BLaER1 treated with 17β-estradiol and CSF1 and Interleukin-3, amounts not matched to agents 10 nM and 100 nM (cell line): ENCODE measurements at regions not wholly inside any gene's neighbourhood (a gene's known extent, or its start where the extent isn't known, plus 50 kb on each side); places are given as distances from the start of the nearest gene placed in this dataset.
A peak's percentile ranks its signal among the peaks of the same experiment; 100 is the strongest.

ENCODE experiments used
- H3K27ac ChIP-seq, 11 experiments: shearing (Covaris generic); formaldehyde crosslinking; 2 replicates each; pipeline ENCODE4 v1.8.1; 2022
- H3K27me3 ChIP-seq, 11 experiments: shearing (Covaris generic); formaldehyde crosslinking; 2 replicates each; pipeline ENCODE4 v1.8.1; 2022
- H3K36me3 ChIP-seq, 11 experiments: shearing (Covaris generic); formaldehyde crosslinking; 2 replicates each; pipeline ENCODE4 v1.8.1; 2022
- H3K4me1 ChIP-seq, 10 experiments: shearing (Covaris generic); formaldehyde crosslinking; 2 replicates each; pipeline ENCODE4 v1.8.1; 2022
- H3K4me2 ChIP-seq, 11 experiments: shearing (Covaris generic); formaldehyde crosslinking; 2 replicates each; pipeline ENCODE4 v1.8.1; 2022
- H3K4me3 ChIP-seq, 10 experiments: shearing (Covaris generic); formaldehyde crosslinking; 2 replicates each; pipeline ENCODE4 v1.8.1; 2022
- H3K9ac ChIP-seq, 11 experiments: shearing (Covaris generic); formaldehyde crosslinking; 2 replicates each; pipeline ENCODE4 v1.8.1; 2022
- H3K9me3 ChIP-seq, 11 experiments: shearing (Covaris generic); formaldehyde crosslinking; replicated peaks in 1 of 11; 2 replicates each; pipeline ENCODE4 v1.8.1; 2022
- H4K20me1 ChIP-seq, 11 experiments: shearing (Covaris generic); formaldehyde crosslinking; 2 replicates each; pipeline ENCODE4 v1.8.1; 2022
- Cebpa-rat ChIP-seq, 11 experiments: shearing (Covaris generic); IDR thresholded peaks; 2 replicates each; pipeline ENCODE4 v1.8.1; 2022

- TF ChIP-seq Cebpa-rat (IDR thresholded peaks at IDR 0.05): no peak
- Histone ChIP-seq H3K4me3 (no peak overlapping the region), H3K9me3 (peaks cover 0 to 46% (median 0%) of the 10 kb centered on the region in 11 experiments; a peak in 7 of 22 replicates), H3K27ac (peak overlapping the region in 4 of 11 experiments; percentile 10 to 31 (median 24); a peak in 3 of 22 replicates), H4K20me1 (no peaks in the 10 kb centered on the region), H3K9ac (no peak overlapping the region), H3K4me2 (peak overlapping the region in 2 of 11 experiments; percentile 24 to 30; a peak in 4 of 22 replicates), H3K4me1 (peaks cover 11 to 91% (median 59%) of the 10 kb centered on the region in 10 experiments; a peak in 18 of 20 replicates), H3K27me3 (no peaks in the 10 kb centered on the region), H3K36me3 (no peaks in the 10 kb centered on the region; a peak in 1 of 22 replicates)
Observed at GRCh38 chr10:27451054-27451453, 53.0 kb upstream of the RAB18 start.

GRCh38 chr10:27450225-27450624 is 53.9 kb upstream of the RAB18 start:
- H4K20me1 ChIP-seq: no peaks in the 10 kb centered on the region
- H3K36me3 ChIP-seq: no peaks in the 10 kb centered on the region; a peak in 1 of 22 replicates
- H3K4me2 ChIP-seq: peak overlapping the region in 4 of 11 experiments; percentile 9 to 72 (median 37); a peak in 5 of 22 replicates
- H3K9ac ChIP-seq: no peak overlapping the region
- H3K4me3 ChIP-seq: no peak overlapping the region
- H3K9me3 ChIP-seq: peaks cover 0 to 46% (median 0%) of the 10 kb centered on the region in 11 experiments; a peak in 7 of 22 replicates
- TF ChIP-seq Cebpa-rat (IDR thresholded peaks at IDR 0.05): no peak
- H3K4me1 ChIP-seq: peaks cover 16 to 83% (median 56%) of the 10 kb centered on the region in 10 experiments; a peak in 18 of 20 replicates
- peak overlapping the region in 2 of 11 experiments; percentile 2 to 44; a peak in 1 of 22 replicates for H3K27ac ChIP-seq
- H3K27me3 ChIP-seq: no peaks in the 10 kb centered on the region

DNA sequence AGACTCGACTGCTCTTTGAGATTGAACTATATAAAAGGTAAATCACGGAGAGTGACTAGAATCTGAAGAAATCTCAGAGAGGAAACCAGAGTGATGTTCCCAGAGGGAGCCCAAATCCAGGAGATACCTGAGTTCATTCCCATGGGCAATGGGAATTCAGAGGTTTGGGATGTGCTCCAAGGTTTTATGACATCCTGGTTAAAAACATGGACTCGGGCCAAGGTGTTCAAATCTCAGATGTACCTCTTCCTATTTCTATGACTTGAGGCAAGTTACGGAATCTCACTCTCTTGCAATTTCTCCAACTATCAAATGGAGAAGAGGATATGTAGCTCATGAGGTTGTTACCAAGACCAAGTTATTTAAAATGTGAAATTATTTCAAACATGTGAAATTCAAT is 54.5 kb upstream of the RAB18 start:
- H3K27ac ChIP-seq: peak overlapping the region in 5 of 11 experiments; percentile 11 to 71 (median 44); a peak in 9 of 22 replicates
- H4K20me1 ChIP-seq: no peaks in the 10 kb centered on the region
- H3K4me3 ChIP-seq: no peak overlapping the region
- H3K36me3 ChIP-seq: no peaks in the 10 kb centered on the region; a peak in 1 of 22 replicates
- peak overlapping the region in 6 of 11 experiments; percentile 43 to 72 (median 54); a peak in 10 of 22 replicates for H3K4me2 ChIP-seq
- TF ChIP-seq Cebpa-rat (IDR thresholded peaks at IDR 0.05): no peak
- no peaks in the 10 kb centered on the region for H3K27me3 ChIP-seq
- peaks cover 0 to 41% (median 0%) of the 10 kb centered on the region in 11 experiments; a peak in 7 of 22 replicates for H3K9me3 ChIP-seq
- peaks cover 16 to 77% (median 54%) of the 10 kb centered on the region in 10 experiments; a peak in 18 of 20 replicates for H3K4me1 ChIP-seq
- H3K9ac ChIP-seq: peak overlapping the region in 1 of 11 experiments; percentile 12; a peak in 1 of 22 replicates

- H4K20me1 ChIP-seq: no peaks in the 10 kb centered on the region
- peaks cover 16 to 70% (median 54%) of the 10 kb centered on the region in 10 experiments; a peak in 18 of 20 replicates for H3K4me1 ChIP-seq
- H3K36me3 ChIP-seq: no peaks in the 10 kb centered on the region; a peak in 1 of 22 replicates
- H3K4me3 ChIP-seq: no peak overlapping the region
- peaks cover 0 to 34% (median 0%) of the 10 kb centered on the region in 11 experiments; a peak in 6 of 22 replicates for H3K9me3 ChIP-seq
- H3K27me3 ChIP-seq: no peaks in the 10 kb centered on the region
- H3K27ac ChIP-seq: peak overlapping the region in 5 of 11 experiments; percentile 11 to 71 (median 46); a peak in 10 of 22 replicates
- no peak for TF ChIP-seq Cebpa-rat (IDR thresholded peaks at IDR 0.05)
- peak overlapping the region in 1 of 11 experiments; percentile 12; a peak in 1 of 22 replicates for H3K9ac ChIP-seq
- peak overlapping the region in 7 of 11 experiments; percentile 12 to 72 (median 50); a peak in 12 of 22 replicates for H3K4me2 ChIP-seq
Observed at GRCh38 chr10:27448921-27449320, 55.2 kb upstream of the RAB18 start.

- peak in 7 of 11 experiments; percentile 37 to 71 (median 55); a peak in 10 of 22 replicates for TF ChIP-seq Cebpa-rat (IDR thresholded peaks at IDR 0.05)
- peak overlapping the region in 9 of 11 experiments; percentile 14 to 71 (median 50); a peak in 14 of 22 replicates for H3K27ac ChIP-seq
- no peaks in the 10 kb centered on the region; a peak in 1 of 22 replicates for H3K36me3 ChIP-seq
Observed at GRCh38 chr10:27447540-27447939, 56.6 kb upstream of the RAB18 start.

DNA sequence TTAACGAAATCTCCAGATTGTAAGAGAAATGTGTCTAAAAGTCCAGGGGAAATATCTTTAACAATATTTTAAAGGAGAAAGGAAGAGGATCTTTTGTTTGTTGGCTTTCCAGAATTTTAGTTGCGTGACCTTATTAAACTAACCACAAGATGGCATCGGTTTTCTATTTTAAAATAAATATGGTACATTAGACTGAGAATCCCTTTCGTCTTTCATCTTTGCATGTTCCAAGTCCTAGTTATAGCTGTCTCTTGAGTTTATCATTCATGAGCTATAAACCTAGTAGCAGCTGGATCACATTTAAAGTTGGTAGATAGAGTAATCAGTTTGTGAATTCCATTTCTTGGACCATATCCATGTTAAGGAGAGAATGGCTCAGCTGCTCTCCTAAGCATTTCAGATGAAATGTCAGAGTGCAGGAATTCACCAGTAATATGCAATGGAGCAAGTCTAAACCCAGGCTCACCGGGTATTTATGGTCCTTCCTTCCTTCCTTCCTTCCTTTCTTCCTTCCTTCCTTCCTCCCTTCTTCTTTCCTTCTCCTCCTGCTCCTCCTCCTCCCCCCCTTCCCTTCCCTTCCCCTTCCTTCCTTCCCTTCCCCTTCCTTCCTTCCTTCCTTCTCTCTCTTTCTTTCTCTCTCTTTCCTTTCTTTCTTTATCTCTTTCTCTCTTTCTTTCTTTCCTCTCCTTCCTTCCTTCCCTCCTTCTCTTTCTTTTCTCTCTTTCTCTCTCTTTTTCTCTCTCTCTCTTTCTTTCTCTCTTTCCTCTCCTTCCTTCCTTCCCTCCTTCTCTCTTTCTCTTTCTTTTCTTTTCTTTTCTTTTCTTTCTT is 57.8 kb upstream of the RAB18 start:
- Histone ChIP-seq H4K20me1 (no peaks in the 10 kb centered on the region), H3K27ac (peak overlapping the region in 8 of 11 experiments; percentile 14 to 71 (median 52); a peak in 13 of 22 replicates), H3K4me1 (peaks cover 16 to 46% (median 39%) of the 10 kb centered on the region in 10 experiments; a peak in 18 of 20 replicates), H3K9me3 (peaks cover 0 to 22% (median 0%) of the 10 kb centered on the region in 11 experiments; a peak in 6 of 22 replicates), H3K4me3 (no peak overlapping the region), H3K9ac (peak overlapping the region in 1 of 11 experiments; percentile 12; a peak in 1 of 22 replicates), H3K27me3 (no peaks in the 10 kb centered on the region), H3K36me3 (no peaks in the 10 kb centered on the region; a peak in 1 of 22 replicates), H3K4me2 (peak overlapping the region in 8 of 11 experiments; percentile 20 to 43 (median 34); a peak in 10 of 22 replicates)
- TF ChIP-seq Cebpa-rat (IDR thresholded peaks at IDR 0.05): no peak

More at GRCh38 chr10:27447540-27447939, 56.6 kb upstream of the RAB18 start:
- Histone ChIP-seq H3K4me1 (peaks cover 16 to 56% (median 43%) of the 10 kb centered on the region in 10 experiments; a peak in 18 of 20 replicates), H3K27me3 (no peaks in the 10 kb centered on the region), H3K4me3 (0 out of 20 replicates have a peak overlapping the region, but pooled peaks of 1 of the 10 experiments have one; percentile 11), H3K9ac (peak overlapping the region in 2 of 11 experiments; percentile 1 to 5; a peak in 1 of 22 replicates), H4K20me1 (no peaks in the 10 kb centered on the region), H3K9me3 (peaks cover 0 to 30% (median 0%) of the 10 kb centered on the region in 11 experiments; a peak in 6 of 22 replicates), H3K4me2 (peak overlapping the region; percentile 16 to 72 (median 53); a peak in 18 of 22 replicates)

DNA sequence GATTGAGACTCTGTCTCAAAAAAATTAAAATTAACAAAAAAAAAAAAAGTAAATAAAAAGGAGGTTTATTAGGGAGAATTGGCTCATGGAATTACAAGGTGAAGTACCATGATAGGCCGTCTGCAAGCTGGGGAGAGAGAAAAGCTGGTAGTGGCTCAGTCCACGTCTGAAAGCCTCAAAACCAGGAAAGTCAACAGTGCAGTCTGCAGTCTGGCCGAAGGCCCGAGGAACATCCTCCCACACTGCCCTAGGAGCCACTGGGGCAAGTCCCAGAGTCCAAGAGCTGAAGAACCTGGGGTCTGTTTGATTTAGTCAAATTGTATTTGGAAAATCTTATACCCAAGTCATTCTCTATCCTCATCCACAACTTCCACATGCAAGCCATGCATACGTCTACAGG is 59.0 kb upstream of the RAB18 start:
- peaks cover 0 to 22% (median 0%) of the 10 kb centered on the region in 11 experiments; a peak in 6 of 22 replicates for H3K9me3 ChIP-seq
- H3K9ac ChIP-seq: no peak overlapping the region
- H3K27me3 ChIP-seq: no peaks in the 10 kb centered on the region
- no peak for TF ChIP-seq Cebpa-rat (IDR thresholded peaks at IDR 0.05)
- H3K36me3 ChIP-seq: no peaks in the 10 kb centered on the region; a peak in 1 of 22 replicates
- no peaks in the 10 kb centered on the region for H4K20me1 ChIP-seq
- H3K4me1 ChIP-seq: peaks cover 16 to 39% (median 32%) of the 10 kb centered on the region in 10 experiments; a peak in 18 of 20 replicates
- no peak overlapping the region for H3K27ac ChIP-seq
- H3K4me2 ChIP-seq: no peak overlapping the region
- no peak overlapping the region for H3K4me3 ChIP-seq

DNA sequence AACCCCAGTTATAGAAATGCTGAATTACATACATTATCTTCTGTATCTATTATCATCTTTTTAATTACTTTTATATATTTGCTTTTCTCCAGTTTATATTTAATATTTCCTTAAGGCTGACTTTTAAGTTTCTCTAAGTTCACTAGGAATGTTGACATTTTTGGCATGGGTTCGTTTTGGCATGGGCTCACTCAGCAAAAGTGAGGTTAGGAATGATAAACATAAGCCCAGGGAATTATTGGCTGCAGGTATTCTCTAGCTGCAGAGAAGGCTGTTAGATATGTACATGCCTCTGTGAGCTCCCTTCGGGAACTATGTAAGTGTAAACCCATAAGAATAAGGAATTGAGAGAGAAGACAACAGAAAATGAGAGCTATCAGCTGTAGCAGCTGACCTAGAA is 63.6 kb upstream of the RAB18 start:
- Histone ChIP-seq H3K4me3 (no peak overlapping the region), H3K27ac (no peak overlapping the region), H4K20me1 (no peaks in the 10 kb centered on the region), H3K4me2 (no peak overlapping the region), H3K4me1 (peaks cover 0 to 6% (median 0%) of the 10 kb centered on the region in 10 experiments; a peak in 2 of 20 replicates), H3K36me3 (no peaks in the 10 kb centered on the region), H3K27me3 (no peaks in the 10 kb centered on the region), H3K9ac (no peak overlapping the region), H3K9me3 (no peaks in the 10 kb centered on the region)
- no peak for TF ChIP-seq Cebpa-rat (IDR thresholded peaks at IDR 0.05)
